ENCODE measurements at regions not wholly inside any gene's neighbourhood (a gene's known extent, or its start where the extent isn't known, plus 50 kb on each side); places are given as distances from the start of the nearest gene placed in this dataset.

GRCh38 chr6:135638108-135638507 lies 140.6 kb upstream of the AHI1 start:
- Histone ChIP-seq H3K27me3 (no peaks in the 10 kb centered on the region), H3K9me3 (no peaks in the 10 kb centered on the region), H3K27ac (no peak overlapping the region), H3K36me3 (no peaks in the 10 kb centered on the region), H3K4me1 (no peaks in the 10 kb centered on the region), H3K4me3 (no peak overlapping the region)
- TF ChIP-seq POLR2A (IDR thresholded peaks at IDR 0.05) (no peak), CTCF (IDR thresholded peaks at IDR 0.05) (no peak)
- no peak for DNase-seq
- intact Hi-C loops (cut with DNase I; ENCODE audit: low total_unique reads): no loop called here

- H3K9me3 ChIP-seq: no peaks in the 10 kb centered on the region
- no peak for DNase-seq
- intact Hi-C loops (cut with DNase I; ENCODE audit: low total_unique reads): no loop called here
Measured at GRCh38 chr6:135640048-135640447, 142.5 kb upstream of the AHI1 start.

GRCh38 chr6:135640449-135641111 lies 143.0 kb upstream of the AHI1 start:
- no peak for DNase-seq
- intact Hi-C loops (cut with DNase I; ENCODE audit: low total_unique reads): no loop called here
- no peaks in the 10 kb centered on the region for H3K4me1 ChIP-seq
- no peaks in the 10 kb centered on the region for H3K27me3 ChIP-seq
- H3K36me3 ChIP-seq: no peaks in the 10 kb centered on the region
- H3K4me3 ChIP-seq: no peak overlapping the region
- TF ChIP-seq POLR2A (IDR thresholded peaks at IDR 0.05) (no peak), CTCF (IDR thresholded peaks at IDR 0.05) (no peak)
- no peak overlapping the region for H3K27ac ChIP-seq
- H3K9me3 ChIP-seq: no peaks in the 10 kb centered on the region

More at GRCh38 chr6:135640048-135640447, 142.5 kb upstream of the AHI1 start:
- no peaks in the 10 kb centered on the region for H3K4me1 ChIP-seq
- H3K4me3 ChIP-seq: no peak overlapping the region
- H3K27ac ChIP-seq: no peak overlapping the region
- TF ChIP-seq POLR2A (IDR thresholded peaks at IDR 0.05) (no peak), CTCF (IDR thresholded peaks at IDR 0.05) (no peak)
- H3K36me3 ChIP-seq: no peaks in the 10 kb centered on the region
- no peaks in the 10 kb centered on the region for H3K27me3 ChIP-seq

- Histone ChIP-seq H3K27ac (no peak overlapping the region), H3K36me3 (no peaks in the 10 kb centered on the region), H3K4me1 (no peaks in the 10 kb centered on the region), H3K9me3 (no peaks in the 10 kb centered on the region), H3K27me3 (no peaks in the 10 kb centered on the region), H3K4me3 (no peak overlapping the region)
- DNase-seq: no peak
- TF ChIP-seq POLR2A (IDR thresholded peaks at IDR 0.05) (no peak), CTCF (IDR thresholded peaks at IDR 0.05) (no peak)
- intact Hi-C loops (cut with DNase I; ENCODE audit: low total_unique reads): no loop called here
Measured at GRCh38 chr6:135642912-135643311, 145.4 kb upstream of the AHI1 start.

- Histone ChIP-seq H3K9me3 (no peaks in the 10 kb centered on the region), H3K27me3 (no peaks in the 10 kb centered on the region), H3K4me3 (no peak overlapping the region), H3K27ac (no peak overlapping the region), H3K36me3 (no peaks in the 10 kb centered on the region), H3K4me1 (no peaks in the 10 kb centered on the region)
- TF ChIP-seq CTCF (IDR thresholded peaks at IDR 0.05): no peak
- TF ChIP-seq POLR2A (IDR thresholded peaks at IDR 0.05): no peak
- DNase-seq: no peak
- intact Hi-C loops (cut with DNase I; ENCODE audit: low total_unique reads): no loop called here
Measured at GRCh38 chr6:135644394-135644793, 146.9 kb upstream of the AHI1 start.
